ENCODE measurements at regions not wholly inside any gene's neighbourhood (a gene's known extent, or its start where the extent isn't known, plus 50 kb on each side); places are given as distances from the start of the nearest gene placed in this dataset.

GRCh38 chr16:6837722-6838121, 494.9 kb upstream of the RBFOX1 start:
- DNase-seq (no peak), ATAC-seq (no peak)
- Histone ChIP-seq H3K9me3 (peaks cover 0 to 12% (median 0%) of the 10 kb centered on the region in 12 donors), H3K4me1 (no peaks in the 10 kb centered on the region), H3K4me3 (no peak overlapping the region), H3K27me3 (no peaks in the 10 kb centered on the region), H3K27ac (no peak overlapping the region), H3K36me3 (no peaks in the 10 kb centered on the region)
- TF ChIP-seq, protein P1, sequence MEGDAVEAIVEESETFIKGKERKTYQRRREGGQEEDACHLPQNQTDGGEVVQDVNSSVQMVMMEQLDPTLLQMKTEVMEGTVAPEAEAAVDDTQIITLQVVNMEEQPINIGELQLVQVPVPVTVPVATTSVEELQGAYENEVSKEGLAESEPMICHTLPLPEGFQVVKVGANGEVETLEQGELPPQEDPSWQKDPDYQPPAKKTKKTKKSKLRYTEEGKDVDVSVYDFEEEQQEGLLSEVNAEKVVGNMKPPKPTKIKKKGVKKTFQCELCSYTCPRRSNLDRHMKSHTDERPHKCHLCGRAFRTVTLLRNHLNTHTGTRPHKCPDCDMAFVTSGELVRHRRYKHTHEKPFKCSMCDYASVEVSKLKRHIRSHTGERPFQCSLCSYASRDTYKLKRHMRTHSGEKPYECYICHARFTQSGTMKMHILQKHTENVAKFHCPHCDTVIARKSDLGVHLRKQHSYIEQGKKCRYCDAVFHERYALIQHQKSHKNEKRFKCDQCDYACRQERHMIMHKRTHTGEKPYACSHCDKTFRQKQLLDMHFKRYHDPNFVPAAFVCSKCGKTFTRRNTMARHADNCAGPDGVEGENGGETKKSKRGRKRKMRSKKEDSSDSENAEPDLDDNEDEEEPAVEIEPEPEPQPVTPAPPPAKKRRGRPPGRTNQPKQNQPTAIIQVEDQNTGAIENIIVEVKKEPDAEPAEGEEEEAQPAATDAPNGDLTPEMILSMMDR (IDR thresholded peaks at IDR 0.05), result no peak
- TF ChIP-seq POLR2A (IDR thresholded peaks at IDR 0.05), result no peak
- intact Hi-C loops (cut with DNase I), result no loop called here
- WGBS, 4 donors, result 77 to 92% (median 88%) methylated on average over 2 of the region's 2 CpGs

DNA sequence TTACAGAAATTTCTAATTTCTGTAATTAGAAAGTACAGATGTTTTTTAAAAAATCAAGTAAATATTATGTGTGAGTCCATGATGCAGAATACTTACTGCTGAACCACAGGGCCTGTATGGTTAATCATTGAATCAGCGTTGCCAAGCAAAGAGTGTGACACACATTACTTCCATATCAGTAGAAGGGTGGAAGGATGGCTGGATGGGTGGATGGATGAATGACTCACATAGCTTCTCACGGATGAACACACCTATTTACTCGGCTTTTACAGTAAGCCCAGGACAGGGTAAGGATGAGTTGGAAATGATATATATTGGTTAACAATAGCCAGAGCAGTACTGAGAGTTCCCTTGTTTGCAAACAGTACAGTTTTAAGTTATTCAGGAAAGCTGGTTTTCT, 495.9 kb upstream of the RBFOX1 start:
- 84 to 91% (median 86%) methylated on average over 3 of the region's 3 CpGs for WGBS, 4 donors
- H3K27ac ChIP-seq, result no peak overlapping the region
- intact Hi-C loops (cut with DNase I), result no loop called here
- H3K36me3 ChIP-seq, result no peaks in the 10 kb centered on the region
- no peaks in the 10 kb centered on the region for H3K4me1 ChIP-seq
- no peak overlapping the region for H3K4me3 ChIP-seq
- ATAC-seq (no peak), DNase-seq (no peak)
- no peaks in the 10 kb centered on the region for H3K27me3 ChIP-seq
- TF ChIP-seq POLR2A (IDR thresholded peaks at IDR 0.05), result no peak
- TF ChIP-seq, protein P1 (IDR thresholded peaks at IDR 0.05), result no peak
- peaks cover 0 to 11% (median 0%) of the 10 kb centered on the region in 12 donors for H3K9me3 ChIP-seq

DNA sequence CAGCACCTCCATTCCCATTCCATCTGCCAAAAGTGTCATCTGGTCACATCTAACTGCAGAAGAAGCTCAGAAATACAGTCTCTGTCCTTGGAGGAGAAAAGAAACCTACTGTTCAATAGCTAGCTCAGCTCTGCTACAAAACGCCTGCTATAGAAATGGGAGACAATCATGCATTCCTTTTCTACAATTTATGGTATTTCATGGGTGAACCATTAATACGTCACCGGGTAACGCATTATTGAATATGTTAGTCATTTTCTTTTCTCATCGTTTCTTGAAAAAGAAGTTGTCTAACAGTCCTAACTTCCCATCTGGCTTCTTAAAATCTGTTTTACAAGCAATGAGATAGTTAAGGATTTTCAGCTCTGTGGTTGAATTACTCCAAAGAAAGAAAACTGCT, 496.7 kb upstream of the RBFOX1 start:
- no peaks in the 10 kb centered on the region for H3K36me3 ChIP-seq
- peaks cover 0 to 11% (median 0%) of the 10 kb centered on the region in 12 donors for H3K9me3 ChIP-seq
- TF ChIP-seq, protein P1 (IDR thresholded peaks at IDR 0.05), result no peak
- TF ChIP-seq POLR2A (IDR thresholded peaks at IDR 0.05), result no peak
- DNase-seq (no peak), ATAC-seq (no peak)
- intact Hi-C loops (cut with DNase I), result no loop called here
- H3K4me1 ChIP-seq, result no peaks in the 10 kb centered on the region
- no peaks in the 10 kb centered on the region for H3K27me3 ChIP-seq
- H3K4me3 ChIP-seq, result no peak overlapping the region
- 83 to 86% (median 85%) methylated on average over 5 of the region's 5 CpGs for WGBS, 4 donors
- H3K27ac ChIP-seq, result no peak overlapping the region

DNA sequence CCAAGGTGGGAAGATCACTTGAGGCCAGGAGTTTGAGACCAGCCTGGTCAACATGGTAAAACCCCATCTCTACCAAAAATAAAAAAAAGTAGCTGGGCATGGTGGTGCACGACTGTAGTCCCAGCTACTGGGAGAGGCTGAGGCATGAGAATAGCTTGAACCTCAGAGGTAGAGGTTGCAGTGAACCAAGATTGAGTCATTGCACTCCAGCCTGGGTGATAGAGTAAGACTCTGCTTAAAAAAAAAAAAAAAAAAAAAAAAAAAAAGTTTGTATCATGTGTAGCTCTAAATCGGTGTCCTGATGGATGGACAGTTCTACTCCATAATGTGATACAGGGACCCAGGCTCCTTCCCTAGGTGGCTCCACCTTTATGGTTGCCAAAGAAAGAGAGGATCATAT, 497.1 kb upstream of the RBFOX1 start:
- 74 to 95% (median 85%) methylated on average over 2 of the region's 2 CpGs for WGBS, 4 donors
- no peak for DNase-seq
- H3K4me1 ChIP-seq, result no peaks in the 10 kb centered on the region
- H3K27ac ChIP-seq, result no peak overlapping the region
- H3K4me3 ChIP-seq, result no peak overlapping the region
- H3K27me3 ChIP-seq, result no peaks in the 10 kb centered on the region
- H3K36me3 ChIP-seq, result no peaks in the 10 kb centered on the region
- intact Hi-C loops (cut with DNase I), result no loop called here
- peaks cover 0 to 11% (median 0%) of the 10 kb centered on the region in 12 donors for H3K9me3 ChIP-seq
- no peak for TF ChIP-seq POLR2A (IDR thresholded peaks at IDR 0.05)
- TF ChIP-seq, protein P1 (IDR thresholded peaks at IDR 0.05), result no peak
- ATAC-seq, result no peak

Data from heart left ventricle (tissue), 16 donors.